GM12865 (cell line): ENCODE measurements at regions not wholly inside any gene's neighbourhood (a gene's known extent, or its start where the extent isn't known, plus 50 kb on each side); places are given as distances from the start of the nearest gene placed in this dataset.
A peak's percentile ranks its signal among the peaks of the same experiment; 100 is the strongest.

Source experiments
- DNase-seq: peaks from one replicate; pipeline ENCODE4 v3.0.0; 2010; ENCODE audit warnings: low read depth
- H3K4me3 ChIP-seq: 2 replicates; pipeline ENCODE4 v1.5.1; 2011; ENCODE audit warnings: mild to moderate bottlenecking, low read depth, low read length, control low read depth
- CTCF ChIP-seq: IDR thresholded peaks from 2 replicates; pipeline ENCODE4 v1.5.1; 2011; ENCODE audit warnings: low read length, control low read depth, low read depth, inconsistent platforms; ENCODE audit not compliant: insufficient read depth; ENCODE audit errors: missing control alignments

- no peak for DNase-seq
- no peak for TF ChIP-seq CTCF
- no peak overlapping the region for H3K4me3 ChIP-seq
These were observed 201.2 kb downstream of the SNX10 start for GRCh38 chr7:26492816-26493215.

GRCh38 chr7:26493737-26494428 lies 202.2 kb downstream of the SNX10 start:
- no peak for TF ChIP-seq CTCF
- no peak for DNase-seq
- H3K4me3 ChIP-seq = no peak overlapping the region

- H3K4me3 ChIP-seq = no peak overlapping the region
- no peak for TF ChIP-seq CTCF
- no peak for DNase-seq
These were observed 203.9 kb downstream of the SNX10 start for GRCh38 chr7:26495569-26495968.

- DNase-seq = no peak
- TF ChIP-seq CTCF = no peak
- H3K4me3 ChIP-seq = no peak overlapping the region
These were observed 206.3 kb downstream of the SNX10 start for GRCh38 chr7:26497801-26498596.

- DNase-seq = no peak
- H3K4me3 ChIP-seq = no peak overlapping the region
- no peak for TF ChIP-seq CTCF
These were observed 207.7 kb downstream of the SNX10 start for GRCh38 chr7:26499315-26499897.

GRCh38 chr7:26500749-26501352 lies 209.2 kb downstream of the SNX10 start:
- H3K4me3 ChIP-seq = no peak overlapping the region
- peak; percentile 47 for TF ChIP-seq CTCF
- peak; percentile 55 for DNase-seq
